HG03025 (cell line): ENCODE measurements at regions not wholly inside any gene's neighbourhood (a gene's known extent, or its start where the extent isn't known, plus 50 kb on each side); places are given as distances from the start of the nearest gene placed in this dataset.

Experiments
- ATAC-seq: cut with Tn5 transposase; IDR thresholded peaks from one replicate; pipeline ENCODE4 v1.9.1; 2021; ENCODE audit warnings: mild to moderate bottlenecking, moderate library complexity; ENCODE audit not compliant: unreplicated experiment, low FRiP score

- no peak for ATAC-seq
These were observed 901.2 kb downstream of the KCNMA1 start for GRCh38 chr10:76736392-76736791.

GRCh38 chr10:76735866-76736265, 901.7 kb downstream of the KCNMA1 start:
- no peak for ATAC-seq

- no peak for ATAC-seq
These were observed 904.1 kb downstream of the KCNMA1 start for GRCh38 chr10:76733441-76733936.

- no peak for ATAC-seq
These were observed 905.3 kb downstream of the KCNMA1 start for GRCh38 chr10:76732306-76732705.

- ATAC-seq: no peak
These were observed 907.6 kb downstream of the KCNMA1 start for GRCh38 chr10:76729841-76730487.

- ATAC-seq: no peak
These were observed 908.3 kb downstream of the KCNMA1 start for GRCh38 chr10:76729346-76729745.

- ATAC-seq: no peak
These were observed 910.6 kb downstream of the KCNMA1 start for GRCh38 chr10:76727038-76727437.

- ATAC-seq: no peak
These were observed 913.8 kb downstream of the KCNMA1 start for GRCh38 chr10:76723844-76724243.

- no peak for ATAC-seq
These were observed 915.6 kb downstream of the KCNMA1 start for GRCh38 chr10:76721891-76722505.

GRCh38 chr10:76719006-76719405, 918.6 kb downstream of the KCNMA1 start:
- ATAC-seq: no peak

GRCh38 chr10:76717141-76717540, 920.5 kb downstream of the KCNMA1 start:
- no peak for ATAC-seq

GRCh38 chr10:76711222-76711997, 926.2 kb downstream of the KCNMA1 start:
- ATAC-seq: no peak

GRCh38 chr10:76700241-76700640, 937.4 kb downstream of the KCNMA1 start:
- ATAC-seq: no peak

- ATAC-seq: no peak
These were observed 939.7 kb downstream of the KCNMA1 start for GRCh38 chr10:76697923-76698322.

- no peak for ATAC-seq
These were observed 942.5 kb downstream of the KCNMA1 start for GRCh38 chr10:76695069-76695468.

- no peak for ATAC-seq
These were observed 951.4 kb downstream of the KCNMA1 start for GRCh38 chr10:76686201-76686600.

GRCh38 chr10:76684968-76685367, 952.6 kb downstream of the KCNMA1 start:
- ATAC-seq: no peak

GRCh38 chr10:76681153-76681552, 956.5 kb downstream of the KCNMA1 start:
- no peak for ATAC-seq

- ATAC-seq: no peak
These were observed 958.6 kb downstream of the KCNMA1 start for GRCh38 chr10:76679030-76679429.

GRCh38 chr10:76675951-76676587, 961.5 kb downstream of the KCNMA1 start:
- no peak for ATAC-seq

GRCh38 chr10:76675561-76675950, 962.1 kb downstream of the KCNMA1 start:
- no peak for ATAC-seq
